Stimulated activated naive CD8-positive, alpha-beta T cell treated with anti-CD3 and anti-CD28 coated beads, Interleukin-15, Interleukin-2, amounts not matched to agents 100 U/mL and 50 U/mL, for 24 hours (primary cell): ENCODE measurements at regions not wholly inside any gene's neighbourhood (a gene's known extent, or its start where the extent isn't known, plus 50 kb on each side); places are given as distances from the start of the nearest gene placed in this dataset.
"Not testable (repeated sequence)": the region's sequence is repeated elsewhere in the genome, so short reads cannot be mapped to it uniquely, and the experiment has no call there.

Experiments used
- ATAC-seq: fragments of 150-1000 bp; cut with Tn5 transposase; one replicate; pipeline ENCODE4 v1.10.0; 2021
- DNase-seq: peaks from one replicate; pipeline ENCODE4 v3.0.0; 2021

DNA sequence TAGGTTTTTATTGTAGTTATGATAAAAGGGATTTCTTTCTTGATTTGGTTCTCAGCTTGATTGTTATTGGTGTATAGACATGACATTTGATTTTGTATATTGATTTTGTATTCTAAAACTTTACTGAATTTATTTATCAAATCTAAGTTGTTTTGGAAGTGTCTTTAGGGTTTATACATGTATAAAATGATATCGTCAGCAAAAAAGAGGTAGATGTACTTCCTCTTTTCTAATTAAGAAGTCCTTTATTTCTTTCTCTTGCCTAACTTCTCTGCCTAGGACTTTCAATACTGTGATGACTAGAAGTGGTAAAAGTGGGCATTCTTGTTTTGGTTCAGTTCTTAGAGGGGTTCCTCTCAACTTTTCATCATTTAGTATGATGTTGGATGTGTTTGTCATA, 487.3 kb upstream of the KIF2B start:
- no peak for ATAC-seq

DNA sequence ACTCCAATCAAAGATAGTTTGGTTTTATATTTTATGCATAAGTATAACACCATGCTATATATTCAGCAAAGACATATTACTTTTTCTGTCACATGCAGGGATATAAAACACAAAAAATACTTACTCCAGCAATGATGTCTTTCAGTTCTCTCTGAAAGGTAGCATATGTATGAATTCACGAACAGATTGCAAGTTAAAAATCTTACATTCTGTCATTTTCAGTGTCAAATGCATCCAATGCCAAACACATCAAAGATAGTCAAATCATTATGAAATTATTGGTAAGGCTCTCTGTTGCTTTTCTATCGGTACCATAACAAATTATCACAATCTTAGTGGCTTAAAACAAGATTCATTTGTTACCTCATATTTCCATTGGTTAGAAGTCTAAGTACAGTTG, 492.0 kb upstream of the KIF2B start:
- no peak for DNase-seq
- no peak for ATAC-seq

More for the DNA sequence above, 487.3 kb upstream of the KIF2B start:
- DNase-seq, result no peak

DNA sequence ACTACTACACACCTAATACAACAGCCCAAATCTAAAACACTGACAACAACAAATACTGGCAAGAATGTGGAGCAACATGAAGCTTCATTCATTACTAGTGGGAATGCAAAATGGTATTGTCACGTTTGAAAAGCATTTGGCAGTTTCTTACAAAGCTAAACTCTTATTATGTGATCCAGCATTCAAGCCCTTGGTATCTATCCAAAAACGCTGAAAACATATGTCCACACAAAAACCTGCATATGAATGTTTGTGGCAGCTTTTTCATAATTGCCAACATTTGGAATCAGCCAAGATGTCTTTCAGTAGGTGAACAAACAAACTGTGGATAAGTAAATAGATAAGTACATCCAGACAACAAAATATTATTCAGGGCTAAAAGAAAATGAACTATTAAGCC, 501.1 kb upstream of the KIF2B start:
- ATAC-seq, result no peak

DNA sequence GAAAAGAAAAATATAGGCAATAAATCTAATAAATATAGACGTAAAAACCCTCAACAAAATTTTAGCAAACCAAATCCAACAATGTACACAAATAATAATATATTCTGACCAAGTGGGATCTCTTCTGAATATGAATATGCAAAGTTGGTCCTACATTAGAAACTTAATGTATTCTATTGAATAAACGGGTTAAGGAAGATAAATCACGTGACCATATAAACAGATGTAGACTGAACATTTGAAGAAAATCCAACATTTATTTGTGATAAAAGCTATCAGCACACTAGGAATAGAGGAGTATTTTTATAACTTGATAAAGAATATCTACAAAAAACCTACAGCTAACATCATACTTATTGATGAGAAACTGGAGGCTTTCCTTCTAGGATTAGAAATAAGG, 502.8 kb upstream of the KIF2B start:
- DNase-seq (no peak), ATAC-seq (no peak)

More for the DNA sequence above, 501.1 kb upstream of the KIF2B start:
- DNase-seq, result no peak

DNA sequence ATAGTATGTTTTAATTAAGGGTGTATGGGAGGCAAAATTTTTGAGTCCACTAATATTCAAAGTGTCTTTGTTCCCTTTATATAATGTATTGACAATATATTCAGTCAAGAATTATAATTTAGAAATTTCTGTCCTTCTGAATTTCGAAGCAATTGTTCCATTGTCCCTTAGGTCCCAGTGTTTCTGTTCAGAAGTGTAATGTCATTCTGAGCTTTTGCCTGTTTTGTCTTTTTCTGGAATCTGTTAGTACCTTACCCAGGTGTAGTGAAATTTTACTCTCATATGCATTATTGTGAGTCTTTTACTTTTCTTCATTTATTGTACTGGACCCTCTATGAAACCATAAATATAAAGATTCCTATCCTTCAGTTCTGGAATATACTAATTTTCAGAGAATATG, 505.7 kb upstream of the KIF2B start:
- ATAC-seq (no peak), DNase-seq (no peak)

DNA sequence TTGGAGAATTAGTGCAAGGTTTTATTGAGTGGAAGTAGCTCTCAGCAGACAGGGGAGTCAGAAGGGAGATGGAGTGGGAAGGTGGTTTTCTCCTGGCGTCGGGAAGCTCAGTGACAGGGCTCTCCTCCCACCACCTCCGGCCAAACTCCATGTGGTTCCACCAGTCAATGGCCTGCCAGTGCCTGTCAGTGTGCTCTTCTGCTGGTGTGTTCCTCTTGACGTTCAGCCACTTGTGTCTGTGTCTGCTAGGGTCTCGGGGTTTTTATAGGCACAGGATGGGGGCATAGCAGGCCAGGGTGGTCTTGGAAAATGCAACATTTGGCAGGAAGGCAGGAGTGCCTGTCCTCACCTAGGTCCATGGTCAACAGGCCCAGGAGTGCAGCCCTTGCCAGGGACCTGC, 506.7 kb upstream of the KIF2B start:
- DNase-seq (no peak), ATAC-seq (no peak)

DNA sequence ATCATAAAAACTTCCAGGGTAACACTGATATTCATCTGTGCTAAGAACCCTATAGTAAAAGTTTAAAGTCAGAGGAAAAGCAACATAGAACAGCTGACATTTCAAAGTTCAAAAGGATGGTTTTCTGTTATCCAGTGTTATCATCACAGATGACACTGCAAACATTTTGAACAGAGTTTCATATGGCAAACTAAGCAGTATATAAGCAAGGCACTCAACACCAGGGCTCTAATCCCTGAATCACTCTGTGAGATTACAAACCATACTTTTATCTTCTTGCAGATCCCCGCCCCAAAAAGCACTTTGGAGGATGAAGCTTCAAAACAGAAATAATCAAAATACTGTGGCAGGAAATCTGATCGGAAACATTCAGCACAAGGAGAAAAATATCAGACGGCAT, 508.2 kb upstream of the KIF2B start:
- no peak for DNase-seq
- no peak for ATAC-seq

DNA sequence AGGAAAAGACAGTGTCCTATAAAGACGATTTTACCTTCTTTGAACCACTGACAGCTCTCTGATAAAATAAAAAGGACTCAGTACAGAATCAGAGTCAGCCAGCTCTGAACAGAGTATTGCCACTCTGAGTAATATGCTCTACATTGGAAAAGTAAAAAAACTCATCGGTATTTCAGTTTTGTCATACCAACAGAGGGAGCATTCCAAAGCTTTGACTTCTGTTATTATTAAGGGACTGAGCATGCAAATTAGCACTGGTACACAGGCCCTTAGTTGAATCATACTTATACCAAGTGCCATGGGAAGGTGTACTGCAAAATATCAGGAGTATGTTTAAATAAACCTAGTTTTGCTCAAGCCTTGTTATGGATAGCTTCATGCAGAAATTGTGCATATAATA, 509.0 kb upstream of the KIF2B start:
- no peak for DNase-seq
- ATAC-seq, result no peak

DNA sequence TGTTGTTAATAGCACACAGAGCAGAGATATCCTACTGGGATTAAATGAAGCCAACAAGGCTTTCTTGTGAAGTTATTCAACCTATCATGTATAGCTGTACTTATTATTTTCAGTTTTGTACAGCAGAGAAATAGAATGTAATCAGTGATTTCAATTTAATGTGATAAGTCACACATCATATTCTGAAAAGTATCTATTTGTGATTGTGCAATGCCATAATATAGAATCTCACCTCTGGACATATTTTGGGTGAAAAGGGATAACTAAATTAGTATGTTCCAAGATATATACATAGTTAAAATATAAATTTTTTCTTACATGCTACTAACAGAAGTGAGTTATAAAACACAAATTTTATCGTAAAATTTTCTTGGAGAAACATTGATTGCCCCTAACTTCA, 544.3 kb upstream of the KIF2B start:
- no peak for ATAC-seq
- no peak for DNase-seq

DNA sequence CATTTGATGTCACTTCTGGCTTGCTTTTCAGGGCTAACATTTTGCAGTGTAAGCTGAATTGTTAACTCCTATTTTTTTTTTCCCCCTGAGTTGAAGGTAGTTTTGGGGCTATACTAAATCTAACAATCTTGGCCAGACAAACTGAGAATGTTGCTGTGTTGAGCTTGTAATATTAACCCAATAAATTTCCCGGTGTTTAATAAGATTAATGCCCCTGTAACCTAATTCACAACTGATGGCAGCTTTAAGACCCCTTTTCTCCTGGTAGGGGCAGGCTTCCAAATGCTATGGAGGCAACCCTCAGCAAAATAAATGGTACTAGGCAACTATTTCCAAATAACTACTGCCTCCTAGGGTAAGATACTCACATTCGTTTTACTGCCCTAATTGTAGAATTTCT, 549.6 kb upstream of the KIF2B start:
- ATAC-seq, result no peak
- no peak for DNase-seq

DNA sequence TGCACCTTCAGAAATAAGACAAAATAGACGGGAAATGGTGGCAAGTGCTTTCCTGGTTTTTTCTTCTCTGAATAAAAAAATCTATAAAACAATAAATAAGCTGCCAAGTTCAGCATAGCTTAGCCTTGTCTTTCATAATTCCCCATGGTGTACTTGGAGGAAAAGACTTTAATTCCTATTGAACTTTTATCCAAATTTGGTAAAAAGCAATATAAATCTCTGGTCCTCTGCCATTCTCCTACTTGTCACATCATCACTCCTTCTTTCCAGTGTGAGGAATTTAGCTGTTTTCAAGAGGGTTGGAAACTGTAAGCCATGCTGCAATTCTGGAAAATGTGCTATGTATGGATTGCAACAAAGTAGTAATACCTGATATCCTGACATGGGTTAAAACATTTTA, 551.8 kb upstream of the KIF2B start:
- DNase-seq (no peak), ATAC-seq (no peak)

DNA sequence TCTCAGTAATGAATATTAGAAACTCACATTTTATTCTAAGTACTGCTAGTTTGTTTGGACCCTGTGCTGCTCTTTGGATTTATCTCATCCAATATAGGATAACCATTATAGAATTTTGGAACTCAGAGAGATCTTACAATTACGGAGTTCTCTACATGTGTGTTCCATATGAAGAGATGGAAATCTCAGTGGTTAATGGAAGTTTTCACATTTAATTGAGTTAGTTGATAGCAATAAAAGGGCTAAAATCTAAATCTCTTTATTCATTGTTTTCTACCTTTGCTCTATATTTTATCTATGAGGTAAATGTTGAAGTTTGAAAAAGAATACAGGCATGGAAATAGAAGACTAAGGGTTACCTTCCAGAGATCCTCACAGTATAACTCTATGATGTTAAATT, 558.0 kb upstream of the KIF2B start:
- DNase-seq (no peak), ATAC-seq (no peak)

DNA sequence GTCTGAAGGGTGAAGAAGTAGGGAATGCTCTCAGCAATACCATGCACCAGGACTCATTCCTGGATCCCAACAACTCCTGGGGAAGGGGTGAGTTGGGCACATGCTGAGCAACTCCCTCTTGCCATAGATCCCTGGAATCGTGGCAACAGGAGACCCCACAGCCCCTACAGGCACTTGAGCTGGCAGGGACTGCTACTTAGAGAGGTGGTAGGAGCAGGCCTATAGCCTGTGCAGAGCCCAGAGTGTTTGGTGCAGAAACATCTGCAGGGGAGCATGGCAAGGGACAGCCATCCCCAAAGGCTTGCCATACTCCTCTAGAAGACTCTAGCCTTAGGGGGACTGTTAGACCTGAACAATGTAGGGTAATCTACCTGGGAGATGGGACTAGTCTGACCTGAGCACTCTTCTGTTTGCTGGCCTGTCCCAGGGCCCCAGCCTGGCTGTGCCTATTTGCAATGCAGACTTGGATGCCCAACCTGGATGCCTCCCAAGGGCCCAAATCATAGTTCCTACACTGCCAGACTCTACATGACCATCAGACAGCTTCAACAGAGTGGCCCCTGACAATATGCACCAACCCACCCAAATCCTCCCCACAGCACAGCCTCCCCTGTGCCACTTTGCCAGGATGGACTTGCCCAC, 568.6 kb upstream of the KIF2B start:
- DNase-seq (no peak), ATAC-seq (no peak)

DNA sequence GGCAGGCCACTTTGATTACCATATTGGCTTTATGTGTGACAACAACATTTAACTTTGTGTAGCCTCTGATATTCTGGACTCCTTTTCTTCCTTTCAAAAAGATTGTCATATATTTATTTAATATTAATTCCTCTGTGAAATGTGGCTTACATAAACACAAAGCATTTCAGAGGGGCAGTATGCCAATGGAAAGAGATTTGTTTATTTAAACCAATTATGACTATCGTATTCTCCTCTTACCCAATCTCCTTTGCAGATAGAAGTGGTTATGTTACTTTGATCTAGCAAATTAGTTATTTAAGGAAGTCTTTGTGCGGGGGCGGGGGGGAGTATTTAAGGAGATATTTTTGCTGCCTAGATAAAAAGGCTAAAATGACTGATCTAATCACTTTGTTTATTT, 573.7 kb upstream of the KIF2B start:
- no peak for DNase-seq

DNA sequence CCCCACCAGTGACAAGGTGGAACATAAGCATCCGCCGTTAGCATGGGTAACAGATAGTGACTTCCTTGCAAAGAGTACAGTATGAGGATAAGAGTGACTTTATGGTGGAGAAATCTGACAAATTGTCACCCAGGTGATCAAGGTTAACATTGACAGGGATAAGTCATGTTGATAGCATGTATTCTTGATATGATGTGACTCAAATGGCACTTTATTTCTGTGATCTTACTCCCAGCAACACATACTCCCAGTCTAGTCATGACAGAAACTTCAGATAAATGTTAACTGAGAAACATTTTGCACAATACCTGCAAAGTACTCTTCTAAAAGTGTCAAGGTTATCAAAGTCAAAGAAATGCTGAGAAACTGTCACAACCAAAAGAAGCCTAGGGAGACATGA, 588.6 kb upstream of the KIF2B start:
- no peak for ATAC-seq
- DNase-seq, result no peak

More for the DNA sequence above, 573.7 kb upstream of the KIF2B start:
- ATAC-seq, result no peak

DNA sequence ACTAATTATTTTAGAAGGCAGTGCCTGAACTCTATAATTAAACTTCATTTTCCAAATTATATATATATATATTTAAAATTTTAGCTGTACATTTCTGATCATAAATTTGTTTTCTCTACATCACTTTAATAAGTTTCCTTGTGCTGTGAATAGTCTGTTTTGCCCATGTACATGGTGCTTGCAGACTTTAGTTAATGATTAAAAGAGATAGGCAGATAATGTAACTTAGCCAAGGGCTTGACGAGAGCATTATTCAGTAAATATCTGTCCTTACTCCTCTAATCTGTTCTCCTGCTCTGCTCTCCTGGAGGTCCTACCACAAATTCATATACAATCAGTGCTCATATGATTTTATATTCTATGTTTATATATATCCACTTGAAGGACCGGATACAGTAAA, 595.2 kb upstream of the KIF2B start:
- DNase-seq, result no peak
- ATAC-seq, result no peak

DNA sequence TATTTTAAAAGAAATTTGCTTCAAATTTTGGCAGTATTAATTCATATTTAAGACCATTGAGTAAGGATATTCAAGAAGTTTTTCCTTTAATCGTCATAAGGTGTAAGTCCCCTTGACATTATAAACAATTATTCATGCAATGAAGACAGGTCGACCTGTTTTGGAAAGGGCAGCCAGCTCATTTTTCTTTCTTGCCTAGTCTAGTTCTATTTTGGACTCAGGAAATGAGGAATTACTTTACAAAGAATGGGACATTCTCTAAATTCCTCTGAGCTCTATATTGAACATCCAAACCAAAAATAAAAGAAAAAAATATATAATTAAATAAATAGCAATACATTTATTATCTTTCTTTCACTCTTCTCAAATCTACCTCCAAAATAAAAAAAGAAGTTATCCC, 595.6 kb upstream of the KIF2B start:
- ATAC-seq, result no peak
- no peak for DNase-seq

DNA sequence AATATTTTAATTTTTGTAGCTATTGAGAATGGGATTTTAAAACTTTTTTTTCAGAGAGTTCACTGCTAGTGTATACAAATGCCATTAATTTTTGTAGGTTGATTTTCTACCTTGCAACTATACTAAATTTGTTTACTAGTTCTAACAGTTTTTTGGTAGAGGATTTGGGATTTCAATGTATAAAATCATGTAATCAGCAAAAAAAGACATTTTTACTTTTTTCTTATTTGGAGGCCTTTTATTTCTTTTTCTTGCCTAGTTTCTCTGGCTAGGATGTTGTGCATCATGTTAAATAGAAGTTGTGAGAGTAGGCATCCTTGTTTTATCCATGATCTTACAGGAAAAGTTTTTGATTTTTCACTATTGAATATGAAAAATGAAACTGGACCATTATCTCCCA, 602.9 kb upstream of the KIF2B start:
- no peak for DNase-seq
- ATAC-seq, result no peak

DNA sequence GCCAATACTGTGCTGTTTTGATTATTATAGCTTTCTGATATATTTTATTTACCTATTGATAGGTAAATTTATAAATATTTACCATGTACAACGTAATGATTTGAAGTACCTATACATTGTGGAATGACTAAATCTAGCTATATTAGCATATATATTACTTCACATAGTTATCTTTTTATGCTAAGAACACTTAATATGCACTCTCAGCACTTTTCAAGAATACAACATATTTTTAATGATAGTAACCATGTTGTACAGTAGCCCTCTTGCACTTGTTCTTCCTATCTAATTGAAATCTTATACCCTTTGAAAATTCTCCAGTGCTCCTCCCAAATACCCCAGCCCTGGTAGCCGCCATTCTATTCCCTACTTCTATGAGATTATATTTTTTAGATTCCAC, 604.0 kb upstream of the KIF2B start:
- no peak for DNase-seq
- no peak for ATAC-seq

DNA sequence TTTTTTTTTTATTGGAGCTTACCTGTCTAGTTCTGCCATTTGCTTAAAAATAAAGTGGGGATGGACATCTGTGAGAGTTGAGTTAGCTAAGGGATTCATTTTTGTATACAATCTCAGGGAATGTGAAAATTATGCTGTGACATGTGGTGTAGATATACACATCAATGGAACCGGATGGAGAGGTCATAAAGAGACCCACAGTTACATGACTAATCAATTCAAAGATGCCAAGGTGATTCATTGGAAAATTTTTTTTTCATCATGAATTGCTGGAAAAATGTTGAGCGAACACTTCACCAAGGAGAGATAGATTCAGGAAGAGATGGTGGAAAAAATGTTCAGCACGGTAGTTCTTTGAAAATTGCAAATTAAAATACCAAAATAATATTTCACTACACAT, 605.4 kb upstream of the KIF2B start:
- no peak for ATAC-seq
- no peak for DNase-seq

DNA sequence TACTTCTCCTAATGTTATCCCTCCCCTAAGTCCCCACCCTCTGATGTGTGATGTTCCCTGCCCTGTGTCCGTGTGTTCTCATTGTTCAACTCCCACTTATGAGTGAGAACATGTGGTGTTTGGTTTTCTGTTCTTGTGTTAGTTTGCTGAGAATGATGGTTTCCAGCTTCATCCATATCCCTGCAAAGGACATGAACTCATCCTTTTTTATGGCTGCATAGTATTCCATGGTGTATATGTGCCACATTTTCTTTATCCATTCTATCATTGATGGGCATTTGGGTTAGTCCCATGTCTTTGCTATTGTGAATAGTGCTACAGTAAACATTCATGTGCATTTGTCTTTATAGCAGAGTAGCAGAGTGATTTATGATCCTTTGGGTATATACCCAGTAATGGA, 613.8 kb upstream of the KIF2B start:
- not testable (repeated sequence) for ATAC-seq, DNase-seq

DNA sequence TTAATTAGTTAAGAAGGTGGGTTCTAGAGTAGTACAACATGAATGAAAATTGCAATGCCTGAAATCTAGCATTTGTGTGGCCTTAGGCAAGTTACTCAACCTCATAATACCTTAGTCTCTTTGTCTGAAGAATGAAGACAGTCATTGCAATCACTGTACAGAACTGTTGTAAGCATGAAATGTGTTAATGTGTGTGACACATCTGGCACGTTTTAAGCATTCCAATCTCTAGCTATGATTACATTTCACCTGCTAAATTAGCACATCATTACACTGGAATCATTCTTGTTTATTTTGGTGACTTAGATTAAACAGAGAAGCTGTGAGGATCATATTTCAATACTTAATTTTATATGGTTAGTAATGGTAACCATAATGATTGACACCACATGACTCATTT, 629.7 kb upstream of the KIF2B start:
- ATAC-seq (no peak), DNase-seq (no peak)

DNA sequence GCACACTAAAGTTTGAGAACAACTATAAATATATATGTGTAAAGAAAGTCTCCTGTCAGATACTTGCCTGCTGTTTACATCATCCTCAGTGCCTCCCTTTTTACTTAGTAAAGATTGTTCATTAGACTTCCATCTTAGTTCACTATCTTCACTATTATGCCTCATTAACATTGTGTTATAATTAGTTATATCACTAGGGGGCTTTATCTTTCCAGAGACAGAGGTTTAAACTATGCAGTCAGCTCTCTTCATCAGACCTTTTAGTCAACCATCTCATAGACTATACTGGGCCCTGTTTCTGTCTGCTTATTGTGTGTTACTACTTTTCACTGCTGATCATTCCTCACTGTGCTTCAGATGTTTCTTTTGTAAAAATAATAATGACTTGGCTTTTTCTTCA, 630.8 kb upstream of the KIF2B start:
- ATAC-seq (no peak), DNase-seq (no peak)

DNA sequence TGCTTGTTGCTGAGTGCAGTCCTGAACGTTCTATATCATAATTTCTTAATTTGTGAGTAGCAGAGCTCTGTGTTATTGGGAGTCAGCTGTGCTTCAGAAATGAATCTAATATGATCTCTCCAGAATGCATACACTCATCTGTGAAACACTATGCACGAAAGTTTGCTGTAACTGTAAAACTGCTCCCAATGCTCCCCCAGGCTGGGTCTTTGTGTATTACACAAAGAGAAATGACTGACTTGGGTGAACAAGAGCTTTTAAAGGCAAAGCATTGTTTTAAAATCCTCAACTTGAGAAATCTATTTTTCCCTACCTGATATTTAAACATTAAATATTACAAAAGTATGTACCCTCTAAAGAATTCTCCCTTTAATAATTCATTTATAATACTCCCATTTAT, 636.7 kb upstream of the KIF2B start:
- DNase-seq, result no peak
- no peak for ATAC-seq

DNA sequence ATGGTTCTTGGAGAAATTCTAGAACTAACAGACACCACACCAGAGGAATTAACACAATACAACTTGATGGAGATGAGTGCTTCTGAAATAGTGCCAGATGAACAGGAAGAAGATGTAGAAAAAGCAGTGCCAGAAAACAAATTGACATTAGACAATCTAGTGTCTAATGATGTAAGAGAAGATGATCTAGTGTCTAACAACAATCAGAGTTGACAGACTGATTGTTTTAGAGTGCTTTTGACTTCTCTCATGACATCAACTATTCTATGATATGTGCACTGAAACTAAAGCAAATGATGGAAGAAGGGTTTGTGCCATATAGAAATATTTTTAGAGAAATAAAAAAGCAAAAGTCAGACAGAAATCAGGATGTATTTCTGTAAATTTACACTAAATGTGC, 646.1 kb upstream of the KIF2B start:
- ATAC-seq, result no peak
- no peak for DNase-seq
